Fibroblast of pulmonary artery (primary cell): ENCODE measurements at regions not wholly inside any gene's neighbourhood (a gene's known extent, or its start where the extent isn't known, plus 50 kb on each side); places are given as distances from the start of the nearest gene placed in this dataset.

Experiments used
- DNase-seq: peaks from one replicate; pipeline ENCODE4 v3.0.0-alpha.2; 2010; ENCODE audit warnings: low read depth
- H3K4me3 ChIP-seq: replicated peaks from 2 replicates; pipeline ENCODE4 v1.5.1; 2011; ENCODE audit warnings: low read depth, mild to moderate bottlenecking, control low read depth, low read length, moderate library complexity
- TF ChIP-seq, protein P1 (sequence below): IDR thresholded peaks from 2 replicates; pipeline ENCODE4 v1.5.1; 2011; ENCODE audit warnings: mild to moderate bottlenecking, control low read depth, low read length, inconsistent platforms; ENCODE audit errors: missing control alignments

GRCh38 chr9:14478175-14479162 is 164.5 kb upstream of the NFIB start:
- DNase-seq, result no peak
- no peak overlapping the region for H3K4me3 ChIP-seq
- TF ChIP-seq, protein P1, sequence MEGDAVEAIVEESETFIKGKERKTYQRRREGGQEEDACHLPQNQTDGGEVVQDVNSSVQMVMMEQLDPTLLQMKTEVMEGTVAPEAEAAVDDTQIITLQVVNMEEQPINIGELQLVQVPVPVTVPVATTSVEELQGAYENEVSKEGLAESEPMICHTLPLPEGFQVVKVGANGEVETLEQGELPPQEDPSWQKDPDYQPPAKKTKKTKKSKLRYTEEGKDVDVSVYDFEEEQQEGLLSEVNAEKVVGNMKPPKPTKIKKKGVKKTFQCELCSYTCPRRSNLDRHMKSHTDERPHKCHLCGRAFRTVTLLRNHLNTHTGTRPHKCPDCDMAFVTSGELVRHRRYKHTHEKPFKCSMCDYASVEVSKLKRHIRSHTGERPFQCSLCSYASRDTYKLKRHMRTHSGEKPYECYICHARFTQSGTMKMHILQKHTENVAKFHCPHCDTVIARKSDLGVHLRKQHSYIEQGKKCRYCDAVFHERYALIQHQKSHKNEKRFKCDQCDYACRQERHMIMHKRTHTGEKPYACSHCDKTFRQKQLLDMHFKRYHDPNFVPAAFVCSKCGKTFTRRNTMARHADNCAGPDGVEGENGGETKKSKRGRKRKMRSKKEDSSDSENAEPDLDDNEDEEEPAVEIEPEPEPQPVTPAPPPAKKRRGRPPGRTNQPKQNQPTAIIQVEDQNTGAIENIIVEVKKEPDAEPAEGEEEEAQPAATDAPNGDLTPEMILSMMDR, result no peak

DNA sequence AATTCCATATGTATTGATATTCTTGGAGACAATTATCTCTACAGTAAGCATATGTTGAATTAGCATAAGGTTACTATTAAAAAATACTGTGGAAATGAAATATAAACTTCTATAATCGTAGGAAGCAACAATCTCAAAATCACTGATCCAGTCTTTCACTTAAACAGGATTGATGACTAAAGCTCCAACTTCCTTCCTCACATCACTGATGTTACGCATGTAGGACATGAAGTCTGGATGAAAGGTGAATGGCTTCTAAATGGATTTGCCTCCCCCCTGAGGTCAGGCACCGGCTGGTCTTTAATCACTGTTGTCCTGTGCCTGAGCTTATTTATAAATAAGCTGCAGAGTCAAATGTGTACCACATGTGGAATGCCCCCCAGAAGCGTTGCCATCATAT is 157.1 kb upstream of the NFIB start:
- no peak overlapping the region for H3K4me3 ChIP-seq
- TF ChIP-seq, protein P1, result no peak
- no peak for DNase-seq

- H3K4me3 ChIP-seq, result no peak overlapping the region
- DNase-seq, result no peak
- TF ChIP-seq, protein P1, result no peak
Observed at GRCh38 chr9:14467675-14468374, 153.9 kb upstream of the NFIB start.

DNA sequence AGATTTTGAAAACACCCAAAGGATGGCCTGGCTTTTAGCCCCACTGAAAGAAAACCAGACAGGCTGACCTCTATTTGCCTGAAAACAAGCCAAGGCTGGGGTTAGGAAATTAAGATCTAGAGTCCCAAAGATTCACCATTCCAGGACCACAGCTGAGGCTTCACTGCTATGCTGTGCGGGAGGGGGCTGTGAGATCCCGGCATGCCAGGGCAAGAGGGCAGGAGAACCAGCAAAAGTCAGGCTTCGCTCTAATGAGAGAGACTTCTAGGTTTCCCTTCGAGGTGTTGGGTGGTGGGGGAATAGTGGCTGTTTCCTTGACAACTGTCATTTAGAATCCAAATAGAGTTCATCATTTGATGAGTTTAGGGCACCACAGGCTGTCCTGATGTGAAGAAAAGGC is 152.9 kb upstream of the NFIB start:
- TF ChIP-seq, protein P1, result no peak
- no peak overlapping the region for H3K4me3 ChIP-seq
- no peak for DNase-seq

DNA sequence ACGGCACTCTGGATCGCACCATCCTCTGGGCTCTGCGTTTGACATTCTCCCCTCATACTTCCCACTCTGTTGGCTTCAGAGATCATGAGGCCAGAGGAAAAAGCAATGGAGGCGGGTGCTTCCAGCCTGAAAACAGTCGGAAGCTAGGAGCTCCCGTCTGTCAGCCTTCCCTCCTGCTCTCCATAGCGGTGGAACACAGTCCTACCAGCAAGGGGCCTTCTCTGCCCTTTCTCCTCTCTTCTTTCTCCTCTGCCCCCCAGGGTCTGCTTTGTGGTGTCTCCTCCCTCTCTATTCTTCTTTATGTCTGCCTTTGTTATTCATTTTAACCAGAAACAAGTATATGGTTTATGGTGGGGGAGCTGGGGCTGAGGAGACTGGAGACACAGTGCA is 152.5 kb upstream of the NFIB start:
- TF ChIP-seq, protein P1, result no peak
- DNase-seq, result no peak
- no peak overlapping the region for H3K4me3 ChIP-seq

- TF ChIP-seq, protein P1, result no peak
- H3K4me3 ChIP-seq, result no peak overlapping the region
- no peak for DNase-seq
Observed at GRCh38 chr9:14462950-14463349, 149.0 kb upstream of the NFIB start.
